IPS DF 19.7 (cell line): ENCODE measurements at regions not wholly inside any gene's neighbourhood (a gene's known extent, or its start where the extent isn't known, plus 50 kb on each side); places are given as distances from the start of the nearest gene placed in this dataset.

Source experiments
- DNase-seq: peaks from one replicate; pipeline ENCODE4 v3.0.0-alpha.2; 2013; ENCODE audit warnings: low read depth, low spot score

GRCh38 chr3:89625945-89626344 lies 518.5 kb downstream of the EPHA3 start:
- DNase-seq: no peak

- no peak for DNase-seq
Measured at GRCh38 chr3:89628856-89629670, 521.6 kb downstream of the EPHA3 start.

GRCh38 chr3:89635137-89635536 lies 527.7 kb downstream of the EPHA3 start:
- no peak for DNase-seq

- DNase-seq: no peak
Measured at GRCh38 chr3:89644716-89645115, 537.3 kb downstream of the EPHA3 start.

GRCh38 chr3:89649431-89649830 lies 542.0 kb downstream of the EPHA3 start:
- DNase-seq: no peak

- no peak for DNase-seq
Measured at GRCh38 chr3:89654031-89654430, 546.6 kb downstream of the EPHA3 start.

- DNase-seq: no peak
Measured at GRCh38 chr3:89656388-89656787, 549.0 kb downstream of the EPHA3 start.

GRCh38 chr3:89679686-89680085 lies 572.3 kb downstream of the EPHA3 start:
- DNase-seq: no peak

GRCh38 chr3:89682556-89682955 lies 575.1 kb downstream of the EPHA3 start:
- no peak for DNase-seq

GRCh38 chr3:89685731-89686130 lies 578.3 kb downstream of the EPHA3 start:
- DNase-seq: no peak

GRCh38 chr3:89690646-89691045 lies 583.2 kb downstream of the EPHA3 start:
- no peak for DNase-seq

- DNase-seq: no peak
Measured at GRCh38 chr3:89692601-89693000, 585.2 kb downstream of the EPHA3 start.

- no peak for DNase-seq
Measured at GRCh38 chr3:89697321-89697916, 590.0 kb downstream of the EPHA3 start.

GRCh38 chr3:89698208-89698830 lies 590.9 kb downstream of the EPHA3 start:
- no peak for DNase-seq

- no peak for DNase-seq
Measured at GRCh38 chr3:89699229-89699628, 591.8 kb downstream of the EPHA3 start.

- no peak for DNase-seq
Measured at GRCh38 chr3:89699771-89700170, 592.4 kb downstream of the EPHA3 start.

GRCh38 chr3:89702404-89702803 lies 595.0 kb downstream of the EPHA3 start:
- DNase-seq: no peak

GRCh38 chr3:89713196-89713595 lies 605.8 kb downstream of the EPHA3 start:
- DNase-seq: no peak

GRCh38 chr3:89714237-89714636 lies 606.8 kb downstream of the EPHA3 start:
- no peak for DNase-seq

GRCh38 chr3:89740080-89740880 lies 632.9 kb downstream of the EPHA3 start:
- DNase-seq: no peak

- no peak for DNase-seq
Measured at GRCh38 chr3:89740881-89741177, 633.4 kb downstream of the EPHA3 start.

- DNase-seq: no peak
Measured at GRCh38 chr3:89742546-89742945, 635.1 kb downstream of the EPHA3 start.
